ENCODE measurements at regions not wholly inside any gene's neighbourhood (a gene's known extent, or its start where the extent isn't known, plus 50 kb on each side); places are given as distances from the start of the nearest gene placed in this dataset.
"Not testable (repeated sequence)": the region's sequence is repeated elsewhere in the genome, so short reads cannot be mapped to it uniquely, and the experiment has no call there.

DNA sequence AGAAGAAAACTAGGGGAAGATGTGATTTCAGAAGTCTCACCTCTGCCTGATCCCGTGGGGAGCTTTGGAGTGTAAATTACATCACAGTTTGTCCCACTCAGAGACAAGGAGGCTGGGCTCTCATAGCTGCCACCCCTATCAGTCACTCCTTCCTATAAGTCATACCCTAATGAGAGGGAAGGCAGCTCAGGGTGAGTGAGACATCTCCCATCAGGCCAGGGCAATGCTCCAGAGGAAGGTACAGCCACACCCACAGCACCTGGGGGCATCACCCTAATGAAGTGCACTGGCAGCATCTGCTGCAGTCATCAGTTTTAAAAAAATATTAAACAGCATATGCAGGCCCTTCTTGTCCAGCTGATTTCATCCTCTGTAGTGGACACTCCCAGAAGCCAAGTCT is 223.1 kb upstream of the NBPF12 start:
- TF ChIP-seq, protein P1, sequence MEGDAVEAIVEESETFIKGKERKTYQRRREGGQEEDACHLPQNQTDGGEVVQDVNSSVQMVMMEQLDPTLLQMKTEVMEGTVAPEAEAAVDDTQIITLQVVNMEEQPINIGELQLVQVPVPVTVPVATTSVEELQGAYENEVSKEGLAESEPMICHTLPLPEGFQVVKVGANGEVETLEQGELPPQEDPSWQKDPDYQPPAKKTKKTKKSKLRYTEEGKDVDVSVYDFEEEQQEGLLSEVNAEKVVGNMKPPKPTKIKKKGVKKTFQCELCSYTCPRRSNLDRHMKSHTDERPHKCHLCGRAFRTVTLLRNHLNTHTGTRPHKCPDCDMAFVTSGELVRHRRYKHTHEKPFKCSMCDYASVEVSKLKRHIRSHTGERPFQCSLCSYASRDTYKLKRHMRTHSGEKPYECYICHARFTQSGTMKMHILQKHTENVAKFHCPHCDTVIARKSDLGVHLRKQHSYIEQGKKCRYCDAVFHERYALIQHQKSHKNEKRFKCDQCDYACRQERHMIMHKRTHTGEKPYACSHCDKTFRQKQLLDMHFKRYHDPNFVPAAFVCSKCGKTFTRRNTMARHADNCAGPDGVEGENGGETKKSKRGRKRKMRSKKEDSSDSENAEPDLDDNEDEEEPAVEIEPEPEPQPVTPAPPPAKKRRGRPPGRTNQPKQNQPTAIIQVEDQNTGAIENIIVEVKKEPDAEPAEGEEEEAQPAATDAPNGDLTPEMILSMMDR (IDR thresholded peaks at IDR 0.05; ENCODE audit: insufficient read depth, low read length, poor library complexity, severe bottlenecking): not testable (repeated sequence)
- not testable (repeated sequence) for TF ChIP-seq EZH2phosphoT487 (conservative IDR thresholded peaks at IDR 0.05; ENCODE audit: low read length)

All from SU-DHL-6 (cell line).